ENCODE measurements at regions not wholly inside any gene's neighbourhood (a gene's known extent, or its start where the extent isn't known, plus 50 kb on each side); places are given as distances from the start of the nearest gene placed in this dataset.

- H3K4me1 ChIP-seq (ENCODE audit: control insufficient read depth in 1 of 2, insufficient read depth in 2 of 2, low read length in 2 of 2): no peaks in the 10 kb centered on the region
- no peak overlapping the region for H3K9ac ChIP-seq (ENCODE audit: low read length)
- no peaks in the 10 kb centered on the region for H3K36me3 ChIP-seq (ENCODE audit: control insufficient read depth in 1 of 2, insufficient read depth in 2 of 2, low read length in 2 of 2)
- no peaks in the 10 kb centered on the region for H4K20me1 ChIP-seq (ENCODE audit: insufficient read depth)
- H3K27me3 ChIP-seq (ENCODE audit: insufficient read depth, low read length): no peaks in the 10 kb centered on the region
- ChIA-PET CTCF (no interaction called here), POLR2A (no interaction called here), RAD21 (ENCODE audit: low non-redundant PET in 1 of 2, low total read pairs in 2 of 2, uncharacterized antibody in 2 of 2, unreplicated experiment in 2 of 2) (no interaction called here)
- no peak for TF ChIP-seq EGR1 (IDR thresholded peaks at IDR 0.05; ENCODE audit: low read depth)
- TF ChIP-seq SIN3A (IDR thresholded peaks at IDR 0.05; ENCODE audit: low read depth): no peak
- TF ChIP-seq ELF1 (IDR thresholded peaks at IDR 0.05; ENCODE audit: borderline replicate concordance, low read depth): no peak
- no peak for TF ChIP-seq MAX (IDR thresholded peaks at IDR 0.05)
- no peak for TF ChIP-seq CTCF (IDR thresholded peaks at IDR 0.05 in 2 of 3, conservative IDR thresholded peaks at IDR 0.05 in 1 of 3; ENCODE audit: borderline replicate concordance in 1 of 3, insufficient read depth in 1 of 3, low read depth in 2 of 3, low read length in 2 of 3)
- no peak for TF ChIP-seq SP1 (IDR thresholded peaks at IDR 0.05; ENCODE audit: low read depth)
- TF ChIP-seq TCF7L2 (IDR thresholded peaks at IDR 0.05; ENCODE audit: borderline replicate concordance, extremely low read depth, insufficient read depth, insufficient read length): no peak
- TF ChIP-seq ZFX (IDR thresholded peaks at IDR 0.05): no peak
- H3K9me2 ChIP-seq (ENCODE audit: insufficient read depth): no peaks in the 10 kb centered on the region
- no TSS peak for BruUV-seq (replicated peaks)
- no peak overlapping the region for H3K27ac ChIP-seq (ENCODE audit: low read depth, low read length)
- no peak overlapping the region for H3K4me2 ChIP-seq (ENCODE audit: low read length)
- H3K4me3 ChIP-seq (replicated peaks in 1 of 2; ENCODE audit: low read depth in 1 of 2, low read length in 2 of 2): no peak overlapping the region
- no peak for DNase-seq (ENCODE audit: low read depth, low spot score)
- H3K79me2 ChIP-seq (ENCODE audit: insufficient read depth, low read length): no peaks in the 10 kb centered on the region
- no peaks in the 10 kb centered on the region for H3K9me3 ChIP-seq (ENCODE audit: control insufficient read depth in 1 of 2, insufficient read depth in 1 of 2, low read depth in 1 of 2, low read length in 2 of 2)
- H2AFZ ChIP-seq (ENCODE audit: low read depth, low read length, poor library complexity, severe bottlenecking): no peak overlapping the region
- intact Hi-C loops (cut with micrococcal nuclease): no loop called here
- no peak for ATAC-seq
Measured at GRCh38 chr10:6347391-6347951, 144.7 kb downstream of the PFKFB3 start.

All from HCT116 (cell line).